GM19438 (cell line): ENCODE measurements at regions not wholly inside any gene's neighbourhood (a gene's known extent, or its start where the extent isn't known, plus 50 kb on each side); places are given as distances from the start of the nearest gene placed in this dataset.

ENCODE experiments used
- ATAC-seq: cut with Tn5 transposase; IDR thresholded peaks from one replicate; pipeline ENCODE4 v1.9.1; 2021; ENCODE audit warnings: low read depth; ENCODE audit not compliant: unreplicated experiment

DNA sequence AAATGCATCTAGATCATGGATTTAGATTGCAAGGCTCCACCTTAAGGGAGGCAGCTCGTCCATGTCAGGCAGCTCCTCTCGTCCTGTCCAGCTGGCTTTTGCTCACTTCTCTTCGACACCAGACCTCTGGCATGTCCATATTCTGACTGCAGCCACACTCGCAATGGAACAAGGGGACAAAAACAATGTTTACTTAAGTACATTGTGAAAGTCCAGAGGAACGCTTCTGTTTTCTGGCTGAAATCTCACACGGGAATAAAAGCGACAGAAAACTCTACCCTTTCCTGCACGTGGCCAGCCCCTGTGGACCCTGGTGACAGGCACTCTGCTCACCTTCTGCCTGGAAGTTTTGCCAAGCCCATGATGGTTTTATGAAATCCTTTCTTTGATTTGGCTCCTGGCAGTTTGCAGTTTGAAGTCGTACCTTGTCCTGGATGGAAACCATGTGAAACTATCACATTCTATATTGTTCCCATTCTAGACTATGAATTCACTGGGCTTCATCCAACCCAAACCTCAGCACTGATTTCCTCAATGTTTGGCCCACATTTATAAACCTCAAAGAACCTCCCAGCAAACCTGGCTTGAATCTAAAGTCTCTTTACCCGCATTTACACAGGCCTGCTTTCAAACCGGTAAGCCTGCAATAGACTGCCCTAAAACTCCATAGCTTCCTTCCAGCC is 134.3 kb upstream of the PIEZO2 start:
- no peak for ATAC-seq

DNA sequence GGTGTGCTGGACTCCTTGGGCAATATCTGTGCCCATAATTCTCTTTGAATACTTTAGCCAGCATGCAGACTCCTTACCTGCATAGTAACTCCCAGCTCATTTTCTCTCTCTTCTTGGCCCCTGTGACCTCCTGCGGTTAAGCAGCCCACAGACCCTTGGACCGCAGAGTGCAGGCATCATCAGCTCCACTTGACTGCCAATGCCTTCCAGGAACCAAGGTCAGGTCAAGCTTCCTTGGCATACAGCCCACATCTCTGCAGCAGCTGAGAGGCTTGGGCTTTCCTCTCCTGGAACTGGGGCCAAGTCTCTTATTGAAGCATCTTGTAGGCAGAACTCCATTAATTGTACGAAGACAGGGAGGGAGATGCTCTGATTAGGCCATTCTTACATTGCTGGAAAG is 130.1 kb upstream of the PIEZO2 start:
- ATAC-seq: no peak

DNA sequence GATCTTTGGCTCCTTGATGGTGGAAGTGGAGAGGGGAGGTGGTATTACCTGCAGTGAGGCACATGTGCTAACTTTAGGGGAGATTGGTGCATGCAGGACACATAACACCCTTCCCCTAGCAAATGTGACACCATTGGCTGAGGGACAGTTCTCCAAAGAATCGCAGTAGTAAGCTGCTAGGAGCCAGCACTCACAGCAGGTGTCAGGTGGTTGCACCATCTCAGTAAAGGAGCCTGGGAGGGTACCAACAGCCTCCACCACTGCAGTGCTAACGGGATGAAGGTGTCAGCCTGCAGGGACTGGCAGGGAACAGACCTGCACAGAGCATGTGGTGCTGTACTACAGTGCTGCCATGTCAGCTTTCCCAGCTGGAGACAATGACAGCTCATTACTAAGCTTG is 127.3 kb upstream of the PIEZO2 start:
- ATAC-seq: no peak

DNA sequence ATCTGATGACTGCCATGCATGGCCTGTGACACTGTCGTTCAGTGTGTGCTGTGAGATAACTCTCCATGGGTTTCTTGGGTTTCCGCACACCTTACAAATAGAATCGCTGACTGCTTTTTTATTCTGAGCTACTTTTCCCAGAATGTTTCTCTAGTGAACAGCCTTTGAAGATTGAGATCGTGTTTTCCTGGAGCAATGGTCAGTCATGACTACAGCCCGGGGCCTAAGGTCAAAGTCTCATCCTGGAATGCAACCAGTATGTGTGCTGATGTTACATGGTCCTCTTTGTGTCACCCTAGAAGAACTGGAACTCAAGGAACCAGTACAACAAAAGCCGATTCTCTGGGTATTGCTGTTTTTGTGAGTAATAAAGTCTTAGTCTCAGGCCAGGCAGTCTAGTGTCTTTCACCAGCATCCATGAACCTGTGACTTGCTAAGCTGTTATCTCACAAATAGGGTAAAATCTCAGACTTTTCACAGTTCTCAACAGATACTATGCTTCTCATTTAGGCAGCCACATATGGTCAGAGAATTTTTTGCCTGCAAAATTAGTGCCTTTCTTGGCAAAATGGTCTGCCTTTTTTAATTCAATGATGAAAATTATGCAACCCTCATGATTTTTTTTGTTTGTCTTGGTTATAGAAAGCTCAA is 124.9 kb upstream of the PIEZO2 start:
- no peak for ATAC-seq

DNA sequence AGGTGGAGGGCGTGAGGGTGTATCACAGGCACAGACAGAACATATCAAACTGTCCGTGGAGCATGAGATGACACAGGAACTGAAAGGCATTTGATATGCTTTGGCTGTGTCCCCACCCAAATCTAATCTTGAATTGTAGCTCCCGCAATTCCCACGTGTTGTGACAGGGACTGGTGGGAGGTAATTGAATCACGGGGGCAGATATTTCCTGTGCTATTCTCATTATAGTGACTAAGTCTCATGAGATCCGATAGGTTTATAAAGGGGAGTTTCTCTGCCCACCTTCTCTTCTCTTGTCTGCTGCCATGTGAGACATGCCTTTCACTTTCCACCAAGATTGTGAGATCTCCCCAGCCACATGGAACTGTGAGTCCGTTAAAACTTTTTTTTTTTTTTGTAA is 123.1 kb upstream of the PIEZO2 start:
- ATAC-seq: no peak

DNA sequence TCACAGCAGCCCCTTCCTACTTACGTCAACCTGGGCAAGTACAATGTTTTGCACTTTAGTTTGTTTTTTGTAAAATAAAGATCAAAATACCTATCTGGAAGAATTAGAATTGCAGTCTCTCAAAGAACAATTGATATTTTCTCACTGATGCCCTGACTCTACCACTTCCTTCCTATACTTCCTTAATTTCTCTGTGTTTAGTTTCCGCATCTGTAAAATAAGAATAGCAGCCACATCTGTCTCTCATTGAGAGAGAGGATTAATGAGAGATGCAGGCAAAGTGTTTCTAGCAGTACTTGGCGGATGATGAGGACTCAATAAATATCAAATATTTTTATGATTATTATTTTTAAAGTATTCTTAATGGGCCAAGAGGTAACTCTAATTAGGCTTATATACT is 122.6 kb upstream of the PIEZO2 start:
- ATAC-seq: no peak

DNA sequence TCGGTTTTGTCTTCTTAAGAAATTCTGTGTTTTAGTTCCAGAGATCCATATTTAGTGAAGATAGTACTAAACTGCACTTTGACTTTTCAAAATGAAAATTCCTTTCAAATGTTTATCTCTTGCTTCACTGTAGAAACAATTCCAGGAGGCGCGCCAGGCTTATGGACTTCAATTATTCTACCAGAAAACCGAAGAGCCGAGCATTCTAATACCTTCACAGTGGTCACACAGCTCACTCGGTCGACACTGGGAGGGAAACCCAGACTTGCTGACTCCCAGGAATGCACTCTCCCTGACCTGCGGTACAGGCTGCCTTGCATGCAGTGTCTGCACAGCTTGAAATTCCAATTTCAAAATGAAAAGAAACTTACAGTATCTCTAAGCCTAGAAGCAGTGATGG is 119.9 kb upstream of the PIEZO2 start:
- no peak for ATAC-seq

DNA sequence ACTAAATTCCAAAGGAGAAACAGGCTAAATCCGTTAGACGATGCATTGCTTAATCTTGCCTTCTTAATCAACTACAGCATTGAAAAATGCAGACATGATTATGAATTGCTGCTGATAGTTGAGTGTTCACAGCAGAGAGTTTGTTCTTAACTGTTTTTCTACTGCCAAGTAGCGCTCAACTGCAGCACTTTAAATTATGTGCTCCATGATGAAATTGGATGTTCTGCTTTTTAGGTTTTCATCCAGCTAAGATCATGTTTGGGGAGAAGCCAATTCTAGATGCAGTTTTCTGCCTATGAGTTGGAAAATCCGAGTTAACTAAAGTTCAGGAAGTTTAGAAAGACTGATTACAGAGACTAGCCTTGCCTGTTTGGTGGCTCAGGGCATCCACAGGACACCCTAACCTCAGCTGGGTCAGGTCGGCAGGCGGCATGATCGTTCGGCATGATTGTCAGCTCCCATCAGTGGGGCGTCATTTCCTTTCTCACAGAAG is 119.4 kb upstream of the PIEZO2 start:
- no peak for ATAC-seq

DNA sequence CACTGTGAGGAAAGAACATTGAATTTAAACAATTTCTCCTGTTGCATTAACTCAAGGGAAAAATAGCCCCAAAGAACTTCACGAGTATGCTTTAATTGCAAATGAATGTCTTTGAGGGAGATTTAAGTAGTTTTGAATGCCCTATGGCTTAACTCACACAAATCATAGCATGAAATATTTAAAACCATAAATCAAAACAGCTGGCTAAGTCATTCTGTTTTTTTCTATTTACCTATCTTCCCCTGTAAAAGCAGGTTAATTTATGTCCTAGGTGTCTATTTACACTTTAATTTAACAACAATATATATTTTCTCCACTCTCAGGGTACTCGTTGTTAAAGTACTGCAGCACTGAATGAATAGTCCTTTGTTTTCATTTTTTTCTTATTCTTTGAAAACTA is 118.8 kb upstream of the PIEZO2 start:
- no peak for ATAC-seq

DNA sequence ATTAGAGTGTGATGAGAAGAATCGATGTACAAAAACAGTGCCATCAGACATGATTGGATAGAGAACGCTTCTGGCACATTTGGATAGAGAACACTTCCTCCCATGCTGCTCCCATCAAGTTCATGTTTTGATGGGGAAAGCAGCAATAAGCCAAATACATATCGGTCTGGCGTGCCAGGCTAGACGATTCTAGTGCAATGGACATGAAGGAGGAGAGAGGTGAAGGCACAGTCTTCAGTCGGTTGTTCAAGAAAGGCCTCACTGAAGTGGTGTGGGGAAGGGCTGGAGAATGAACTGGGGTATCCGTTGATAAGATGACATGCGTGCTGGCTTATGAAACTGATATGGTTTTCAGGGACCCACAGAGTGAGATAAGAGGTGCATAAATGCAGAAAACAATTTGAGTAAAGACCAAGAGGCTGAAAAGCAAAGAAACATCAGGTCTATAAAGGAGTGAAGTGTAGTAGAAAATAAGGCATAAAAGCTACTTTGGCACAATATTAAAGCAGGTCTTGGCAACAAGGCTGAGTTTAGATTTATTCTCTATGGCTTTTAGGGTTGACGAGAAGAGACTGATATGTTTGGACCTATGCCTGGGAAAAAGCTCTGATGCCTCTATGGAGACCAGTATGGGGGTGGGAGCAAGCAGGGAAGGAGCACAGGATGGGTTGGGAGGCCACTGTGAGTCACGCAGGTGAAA is 117.6 kb upstream of the PIEZO2 start:
- ATAC-seq: no peak

DNA sequence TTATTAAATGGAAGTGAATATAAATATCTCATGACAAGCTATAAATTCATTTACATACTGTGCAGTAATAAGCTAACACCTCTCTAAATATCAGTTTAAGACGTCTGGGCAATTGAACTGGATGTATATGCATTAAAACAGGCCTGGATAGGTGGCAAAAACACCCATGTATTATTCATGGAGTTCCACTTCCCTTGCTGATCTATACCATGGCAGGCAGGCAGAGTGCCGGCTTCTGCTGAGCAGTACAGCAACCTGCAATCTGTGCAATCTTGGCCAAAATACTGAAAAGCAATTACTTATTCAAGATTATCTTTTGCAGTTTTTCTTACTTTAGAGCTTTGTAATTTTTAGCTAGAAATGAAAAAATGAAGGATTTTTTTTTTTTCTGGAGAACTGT is 112.1 kb upstream of the PIEZO2 start:
- no peak for ATAC-seq

DNA sequence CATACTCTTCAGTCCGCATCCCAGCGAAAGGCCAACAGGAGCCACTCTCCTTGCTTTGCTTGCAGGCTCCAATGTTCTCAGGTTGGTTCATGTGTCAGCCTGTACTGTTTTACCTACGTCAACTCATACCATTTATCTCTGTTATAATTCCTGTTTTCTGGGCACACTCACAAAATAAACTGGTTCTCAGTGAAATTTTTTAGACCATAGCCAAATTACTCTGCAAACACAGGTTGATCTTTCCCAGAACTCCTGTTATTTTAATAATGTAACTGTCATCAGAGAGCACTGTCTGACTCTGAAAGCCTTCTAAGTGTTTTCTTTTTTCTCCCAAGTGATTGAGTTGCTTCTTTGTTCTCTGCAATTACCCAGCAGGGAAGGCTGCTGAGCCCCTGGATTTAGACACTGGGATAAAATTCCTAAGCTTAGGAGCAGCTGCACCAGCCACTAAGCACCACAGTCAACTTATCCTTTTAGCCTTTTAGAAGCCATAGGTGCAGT is 111.6 kb upstream of the PIEZO2 start:
- no peak for ATAC-seq

DNA sequence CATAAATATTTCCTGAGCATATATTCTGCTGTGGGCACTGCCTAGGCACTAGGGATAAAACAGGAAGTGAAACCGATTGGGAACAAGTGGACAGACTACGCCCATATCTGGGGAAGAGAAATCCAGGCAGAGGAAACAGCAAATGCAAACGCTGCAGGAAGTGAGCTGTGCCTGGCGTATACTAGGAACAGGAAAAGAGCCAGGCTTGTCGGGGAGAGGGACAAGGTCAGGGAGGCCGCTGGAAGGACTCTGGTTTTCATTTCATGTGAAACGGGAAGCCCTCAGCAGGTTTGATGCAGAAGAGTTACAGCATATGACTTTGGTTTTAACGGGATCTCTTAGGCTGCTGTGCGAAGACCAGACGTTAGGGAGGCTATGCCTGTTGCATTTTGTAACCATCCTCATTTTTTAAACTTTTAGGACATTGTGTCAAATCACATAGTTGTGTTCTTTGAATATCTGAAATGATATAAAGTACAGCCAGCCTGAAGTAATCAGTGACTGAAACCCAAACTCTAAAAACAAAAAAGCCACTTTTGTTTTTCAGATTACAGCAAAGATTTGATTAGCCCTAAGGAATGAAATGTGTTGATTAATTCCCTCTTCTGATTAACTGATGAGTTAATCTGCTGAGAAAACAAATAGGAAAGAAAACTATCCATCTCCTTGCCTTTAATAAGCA is 110.2 kb upstream of the PIEZO2 start:
- no peak for ATAC-seq

DNA sequence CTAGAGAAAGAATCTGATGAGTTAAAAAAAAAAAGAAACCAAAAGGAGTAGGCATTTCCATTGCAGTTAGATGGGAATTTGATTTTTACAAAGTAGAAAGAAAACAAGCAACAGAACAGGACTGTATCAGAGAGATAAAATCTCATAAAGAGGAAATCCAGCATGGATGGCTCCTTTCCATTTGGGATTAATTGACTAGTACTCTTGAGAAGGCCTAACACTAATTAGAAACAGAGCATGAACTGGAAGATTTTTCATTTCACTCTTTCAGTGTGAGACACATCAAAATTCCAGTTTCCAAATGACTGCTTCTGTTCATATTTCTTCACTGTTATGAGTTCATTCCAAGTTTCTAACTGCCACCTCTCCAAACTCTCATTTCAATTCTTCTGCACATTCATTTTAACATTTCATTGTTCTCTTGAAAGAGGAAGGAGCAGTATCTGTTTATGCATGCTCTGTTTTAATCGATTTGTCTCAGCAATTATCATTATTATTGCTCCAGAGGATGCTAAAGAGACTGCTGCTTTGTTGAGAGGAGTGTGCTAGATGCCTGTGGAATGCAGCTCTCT is 108.8 kb upstream of the PIEZO2 start:
- no peak for ATAC-seq

DNA sequence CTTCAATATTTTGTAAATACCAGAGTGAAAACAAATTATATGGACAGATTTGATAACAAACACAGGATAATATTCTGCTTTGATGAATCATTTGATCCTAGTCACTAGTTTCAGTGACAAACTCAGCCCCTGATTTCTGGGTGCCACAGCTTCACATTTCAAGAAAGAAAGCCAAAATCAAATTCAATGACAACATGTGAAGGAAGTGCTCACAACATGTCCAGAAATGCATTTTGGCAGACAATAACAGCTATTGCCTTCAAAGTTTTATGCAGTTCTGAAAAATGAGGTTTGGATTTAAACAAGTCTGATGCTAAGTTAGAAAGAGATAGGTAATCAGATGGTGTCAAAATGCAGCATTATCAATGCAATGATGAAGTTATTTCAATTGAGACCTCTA is 106.9 kb upstream of the PIEZO2 start:
- no peak for ATAC-seq

DNA sequence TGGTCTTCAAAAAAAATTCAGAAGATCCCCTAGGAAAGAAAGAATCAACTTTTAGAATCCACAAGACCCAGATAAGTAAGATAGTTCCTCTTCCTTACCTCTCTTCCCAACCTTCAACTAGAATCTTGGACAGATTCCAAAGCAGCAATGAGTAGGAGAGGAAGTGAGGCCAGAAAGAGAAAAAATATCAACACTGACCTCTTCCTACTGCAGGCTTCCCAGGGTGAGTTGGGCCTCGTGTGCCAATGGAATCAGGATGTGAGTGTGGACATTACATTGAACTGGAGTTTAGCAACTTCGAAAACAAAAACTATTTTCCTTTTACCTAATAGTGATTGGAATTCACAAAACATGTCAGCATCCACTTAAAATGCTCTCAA is 102.5 kb upstream of the PIEZO2 start:
- ATAC-seq: no peak

DNA sequence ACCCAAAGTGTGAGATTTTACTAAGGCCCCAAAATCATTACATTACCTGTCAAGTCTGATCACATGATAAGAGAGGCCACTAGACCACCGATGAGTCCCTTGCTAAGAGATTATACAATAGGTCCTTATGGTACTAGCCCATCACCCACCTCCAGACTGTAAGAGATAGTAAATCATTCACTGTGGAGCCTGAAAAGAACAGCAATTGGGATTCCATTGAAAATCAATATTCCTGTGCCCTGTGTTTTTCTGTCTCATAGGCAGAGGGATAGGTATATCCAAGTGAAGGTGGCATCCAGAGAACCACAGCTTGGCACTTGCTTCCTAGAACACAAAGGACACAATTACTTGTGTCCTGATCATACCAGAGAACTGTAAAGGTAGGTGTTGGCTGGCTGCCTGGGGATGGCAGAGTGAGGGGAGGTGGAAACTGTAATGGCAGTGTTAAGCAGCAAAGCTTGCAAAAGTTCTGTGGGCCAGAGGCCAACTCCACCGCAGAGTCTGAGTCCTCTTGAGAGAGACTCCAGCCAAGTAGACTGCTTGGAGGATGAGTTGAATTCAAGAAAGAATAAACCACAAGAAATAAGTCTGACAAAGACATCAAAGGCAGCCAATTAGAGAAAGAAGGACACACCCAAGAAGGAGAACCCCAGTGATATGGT is 102.0 kb upstream of the PIEZO2 start:
- ATAC-seq: no peak

DNA sequence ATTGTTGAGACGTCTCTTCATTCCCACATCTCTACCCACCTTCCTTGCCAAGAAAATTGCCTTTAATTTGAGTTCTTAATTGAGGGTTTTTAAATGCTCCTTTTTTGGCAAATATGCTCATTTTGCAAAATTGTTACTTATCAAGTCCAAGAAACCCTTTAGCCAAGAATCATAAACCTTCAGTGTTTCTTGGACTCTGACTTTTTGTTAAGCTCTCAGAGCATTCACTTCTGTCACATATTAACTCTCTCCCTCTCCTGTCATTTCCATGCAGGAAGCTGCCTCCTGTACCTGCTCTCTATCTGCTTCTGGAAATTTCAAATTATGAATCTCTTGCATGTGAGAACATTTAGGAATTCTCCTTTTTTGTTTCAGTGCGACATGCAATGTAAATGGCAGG is 100.0 kb upstream of the PIEZO2 start:
- no peak for ATAC-seq

DNA sequence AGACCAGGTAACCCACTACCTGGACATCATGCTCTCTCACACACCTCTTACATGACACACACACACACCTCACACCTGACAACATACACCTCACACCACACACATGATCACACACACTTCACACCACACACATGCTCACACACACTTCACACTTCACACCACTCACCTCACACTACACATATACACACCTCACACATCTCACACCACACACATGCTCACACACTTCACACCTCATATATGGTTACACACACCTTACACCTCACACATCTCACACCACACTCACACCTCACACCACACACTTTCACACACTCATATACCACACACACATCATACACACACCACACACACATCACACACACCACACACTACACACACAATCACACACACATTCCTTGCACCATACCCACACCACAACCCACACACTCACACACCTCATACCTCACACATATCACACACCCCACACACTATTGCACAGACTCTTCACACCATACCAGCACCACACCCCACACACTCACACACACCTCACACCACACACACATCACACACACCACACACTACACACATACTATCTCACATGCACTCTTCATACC is 98.1 kb upstream of the PIEZO2 start:
- ATAC-seq: no peak
